Fibroblast of skin of right quadriceps (primary cell): ENCODE measurements at regions not wholly inside any gene's neighbourhood (a gene's known extent, or its start where the extent isn't known, plus 50 kb on each side); places are given as distances from the start of the nearest gene placed in this dataset.
"Not testable (repeated sequence)": the region's sequence is repeated elsewhere in the genome, so short reads cannot be mapped to it uniquely, and the experiment has no call there.

Experiments
- DNase-seq: peaks from one replicate; pipeline ENCODE4 v3.0.0-alpha.2; 2013

GRCh38 chr4:96342790-96343455, 503.0 kb downstream of the PDHA2 start:
- no peak for DNase-seq

GRCh38 chr4:96343836-96344235, 503.9 kb downstream of the PDHA2 start:
- no peak for DNase-seq

GRCh38 chr4:96347582-96347981, 507.7 kb downstream of the PDHA2 start:
- no peak for DNase-seq

GRCh38 chr4:96352051-96352517, 512.2 kb downstream of the PDHA2 start:
- DNase-seq = no peak

GRCh38 chr4:96354036-96354712, 514.3 kb downstream of the PDHA2 start:
- DNase-seq = no peak

- DNase-seq = no peak
These were observed 515.5 kb downstream of the PDHA2 start for GRCh38 chr4:96355414-96355813.

- DNase-seq = no peak
These were observed 516.9 kb downstream of the PDHA2 start for GRCh38 chr4:96356591-96357370.

- no peak for DNase-seq
These were observed 526.7 kb downstream of the PDHA2 start for GRCh38 chr4:96366632-96367031.

GRCh38 chr4:96375367-96375766, 535.5 kb downstream of the PDHA2 start:
- no peak for DNase-seq

- DNase-seq = no peak
These were observed 539.6 kb downstream of the PDHA2 start for GRCh38 chr4:96379524-96379923.

- DNase-seq = no peak
These were observed 540.2 kb downstream of the PDHA2 start for GRCh38 chr4:96380106-96380505.

- DNase-seq = no peak
These were observed 543.5 kb downstream of the PDHA2 start for GRCh38 chr4:96383349-96383748.

GRCh38 chr4:96389770-96390169, 549.9 kb downstream of the PDHA2 start:
- DNase-seq = no peak

GRCh38 chr4:96390404-96390803, 550.5 kb downstream of the PDHA2 start:
- DNase-seq = no peak

- no peak for DNase-seq
These were observed 555.9 kb downstream of the PDHA2 start for GRCh38 chr4:96395747-96396146.

GRCh38 chr4:96406742-96407141, 566.8 kb downstream of the PDHA2 start:
- no peak for DNase-seq

- DNase-seq = no peak
These were observed 567.3 kb downstream of the PDHA2 start for GRCh38 chr4:96407225-96407624.

GRCh38 chr4:96407738-96408463, 568.0 kb downstream of the PDHA2 start:
- no peak for DNase-seq

GRCh38 chr4:96414853-96415252, 575.0 kb downstream of the PDHA2 start:
- DNase-seq = not testable (repeated sequence)

- DNase-seq = no peak
These were observed 589.8 kb downstream of the PDHA2 start for GRCh38 chr4:96429657-96430056.

- DNase-seq = no peak
These were observed 591.2 kb downstream of the PDHA2 start for GRCh38 chr4:96431094-96431493.

GRCh38 chr4:96448315-96448872, 608.5 kb downstream of the PDHA2 start:
- no peak for DNase-seq
